ENCODE measurements at regions not wholly inside any gene's neighbourhood (a gene's known extent, or its start where the extent isn't known, plus 50 kb on each side); places are given as distances from the start of the nearest gene placed in this dataset.

GRCh38 chr13:97124206-97124605 is 97.9 kb upstream of the MBNL2 start:
- Histone ChIP-seq H3K27ac (ENCODE audit: control insufficient read depth, insufficient read depth, low read length) (no peak overlapping the region), H3K9ac (ENCODE audit: control insufficient read depth, extremely low read depth, insufficient read depth, low read length) (no peak overlapping the region), H3K9me3 (ENCODE audit: control insufficient read depth, low read depth, low read length) (no peaks in the 10 kb centered on the region), H3K79me2 (ENCODE audit: control insufficient read depth, insufficient read depth, low read length) (no peaks in the 10 kb centered on the region), H3K9me1 (ENCODE audit: control insufficient read depth, extremely low read depth, insufficient read depth, low read length) (no peaks in the 10 kb centered on the region), H3K4me3 (ENCODE audit: control insufficient read depth in 2 of 3, extremely low read depth in 1 of 3, insufficient read depth in 2 of 3, low read depth in 1 of 3, low read length in 3 of 3) (no peak overlapping the region), H4K20me1 (ENCODE audit: control insufficient read depth, extremely low read depth, insufficient read depth, low read length) (no peaks in the 10 kb centered on the region), H2AFZ (ENCODE audit: control insufficient read depth, low read length) (no peak overlapping the region), H3K4me1 (ENCODE audit: control insufficient read depth, extremely low read depth, insufficient read depth, low read length) (peaks cover 59% of the 10 kb centered on the region), H3K36me3 (ENCODE audit: control insufficient read depth in 2 of 2, extremely low read depth in 1 of 2, insufficient read depth in 2 of 2, low read length in 2 of 2) (no peaks in the 10 kb centered on the region), H3K27me3 (ENCODE audit: control insufficient read depth, extremely low read depth, insufficient read depth, low read length) (no peaks in the 10 kb centered on the region), H3K4me2 (ENCODE audit: control insufficient read depth, extremely low read depth, insufficient read depth, low read depth, low read length) (no peak overlapping the region)
- DNase-seq (ENCODE audit: low read depth, low spot score) (no peak), FAIRE-seq (no peak)
- dilution Hi-C loops (cut with MboI; ENCODE audit: extremely low pct_ligation_motif_present, low sequenced_read_pairs), result no loop called here
- TF ChIP-seq EZH2 (IDR thresholded peaks at IDR 0.05; ENCODE audit: low read length) (no peak), CTCF (optimal IDR thresholded peaks at IDR 0.05 in 1 of 3, IDR thresholded peaks at IDR 0.05 in 1 of 3, conservative IDR thresholded peaks at IDR 0.05 in 1 of 3; ENCODE audit: extremely low read depth in 1 of 3, insufficient read depth in 2 of 3, low read length in 3 of 3) (no peak)

DNA sequence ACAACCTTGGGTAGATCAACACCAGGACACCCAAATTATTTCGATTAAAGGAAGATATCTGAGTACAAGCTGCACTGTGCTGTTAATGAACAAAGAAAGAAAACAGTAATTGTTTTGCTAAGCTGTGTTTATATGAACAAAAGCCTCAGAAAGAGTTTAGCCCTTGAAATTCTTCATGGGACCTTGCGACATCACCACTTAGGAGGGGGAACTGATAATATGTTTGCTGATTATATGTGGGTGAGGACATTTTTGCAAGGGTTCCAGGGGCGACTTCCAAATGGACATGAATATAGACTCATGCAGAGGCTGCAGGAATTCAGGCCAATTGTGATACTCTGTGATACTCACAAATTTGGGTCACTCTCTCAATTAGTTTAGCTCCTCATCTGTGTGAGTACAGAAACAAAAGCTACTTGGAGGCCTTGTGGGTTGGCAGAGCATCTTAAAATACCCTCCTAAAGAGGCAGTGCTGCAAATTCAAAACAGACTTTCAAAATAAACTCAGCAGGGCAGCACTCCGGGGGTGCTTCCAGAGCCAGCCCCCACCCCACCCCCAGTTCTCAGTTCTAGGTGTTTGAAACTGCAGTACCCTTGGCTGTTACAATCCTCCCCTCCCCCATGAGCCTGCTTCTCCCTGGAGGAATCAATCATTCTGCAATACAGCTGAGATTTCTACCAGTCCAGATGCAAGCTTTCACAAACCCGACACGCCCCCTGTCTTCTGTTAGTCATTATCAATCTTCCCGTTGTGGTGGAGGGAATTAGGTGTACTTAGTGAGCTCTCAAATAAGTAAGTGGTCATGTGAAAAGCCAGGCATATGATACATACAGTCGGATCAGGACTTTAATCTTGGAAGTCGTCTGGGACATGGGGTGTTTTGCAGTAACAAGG is 97.0 kb upstream of the MBNL2 start:
- dilution Hi-C loops (cut with MboI; ENCODE audit: extremely low pct_ligation_motif_present, low sequenced_read_pairs), result no loop called here
- no peaks in the 10 kb centered on the region for H3K9me3 ChIP-seq (ENCODE audit: control insufficient read depth, low read depth, low read length)
- peak; percentile 81 for DNase-seq (ENCODE audit: low read depth, low spot score)
- H3K4me2 ChIP-seq (ENCODE audit: control insufficient read depth, extremely low read depth, insufficient read depth, low read depth, low read length), result peak overlapping the region; percentile 83
- no peaks in the 10 kb centered on the region for H4K20me1 ChIP-seq (ENCODE audit: control insufficient read depth, extremely low read depth, insufficient read depth, low read length)
- H3K4me3 ChIP-seq (ENCODE audit: control insufficient read depth in 2 of 3, extremely low read depth in 1 of 3, insufficient read depth in 2 of 3, low read depth in 1 of 3, low read length in 3 of 3), result peak overlapping the region in 2 of 3 experiments; percentile 11 to 38
- no peaks in the 10 kb centered on the region for H3K36me3 ChIP-seq (ENCODE audit: control insufficient read depth in 2 of 2, extremely low read depth in 1 of 2, insufficient read depth in 2 of 2, low read length in 2 of 2)
- TF ChIP-seq CTCF (optimal IDR thresholded peaks at IDR 0.05 in 1 of 3, IDR thresholded peaks at IDR 0.05 in 1 of 3, conservative IDR thresholded peaks at IDR 0.05 in 1 of 3; ENCODE audit: extremely low read depth in 1 of 3, insufficient read depth in 2 of 3, low read length in 3 of 3), result no peak
- no peak for TF ChIP-seq EZH2 (IDR thresholded peaks at IDR 0.05; ENCODE audit: low read length)
- peak; percentile 34 for FAIRE-seq
- no peaks in the 10 kb centered on the region for H3K9me1 ChIP-seq (ENCODE audit: control insufficient read depth, extremely low read depth, insufficient read depth, low read length)
- peak overlapping the region; percentile 65 for H3K9ac ChIP-seq (ENCODE audit: control insufficient read depth, extremely low read depth, insufficient read depth, low read length)
- H3K4me1 ChIP-seq (ENCODE audit: control insufficient read depth, extremely low read depth, insufficient read depth, low read length), result peaks cover 51% of the 10 kb centered on the region
- no peaks in the 10 kb centered on the region for H3K79me2 ChIP-seq (ENCODE audit: control insufficient read depth, insufficient read depth, low read length)
- H2AFZ ChIP-seq (ENCODE audit: control insufficient read depth, low read length), result peak overlapping the region; percentile 21
- H3K27ac ChIP-seq (ENCODE audit: control insufficient read depth, insufficient read depth, low read length), result peak overlapping the region; percentile 84
- no peaks in the 10 kb centered on the region for H3K27me3 ChIP-seq (ENCODE audit: control insufficient read depth, extremely low read depth, insufficient read depth, low read length)

All from keratinocyte (primary cell).